Central memory CD8-positive, alpha-beta T cell (primary cell): ENCODE measurements at regions not wholly inside any gene's neighbourhood (a gene's known extent, or its start where the extent isn't known, plus 50 kb on each side); places are given as distances from the start of the nearest gene placed in this dataset.

Source experiments
- ATAC-seq: fragments of 150-1000 bp; cut with Tn5 transposase; replicated peaks from 2 replicates; pipeline ENCODE4 v1.10.0; 2022; ENCODE audit warnings: mild to moderate bottlenecking, moderate FRiP score, moderate number of reproducible peaks; ENCODE audit not compliant: poor library complexity, severe bottlenecking; ENCODE audit errors: extremely low read depth
- DNase-seq, 2 donors: peaks; one replicate each; pipeline ENCODE4 v3.0.0; 2021; ENCODE audit warnings: low spot score in 2 of 2
- H3K27ac Mint-ChIP-seq: one replicate; pipeline ENCODE4 v1.8.0; 2022; ENCODE audit warnings: low read depth, mild to moderate bottlenecking, moderate library complexity, mixed read lengths
- H3K27me3 Mint-ChIP-seq: one replicate; pipeline ENCODE4 v1.8.0; 2022; ENCODE audit warnings: mixed read lengths
- H3K36me3 Mint-ChIP-seq: one replicate; pipeline ENCODE4 v1.8.0; 2022; ENCODE audit warnings: mild to moderate bottlenecking, moderate library complexity, mixed read lengths; ENCODE audit not compliant: insufficient read depth
- H3K4me1 Mint-ChIP-seq: one replicate; pipeline ENCODE4 v1.8.0; 2022; ENCODE audit warnings: mixed read lengths
- H3K4me3 Mint-ChIP-seq: one replicate; pipeline ENCODE4 v1.8.0; 2022; ENCODE audit warnings: mild to moderate bottlenecking, moderate library complexity, mixed read lengths
- H3K9me3 Mint-ChIP-seq: one replicate; pipeline ENCODE4 v1.8.0; 2022; ENCODE audit warnings: mixed read lengths

- H3K27me3 Mint-ChIP-seq: no peaks in the 10 kb centered on the region
- no peaks in the 10 kb centered on the region for H3K36me3 Mint-ChIP-seq
- no peak for ATAC-seq
Observed at GRCh38 chr18:73900106-73900835, 247.4 kb downstream of the FBXO15 start.

GRCh38 chr18:73897517-73897916, 250.1 kb downstream of the FBXO15 start:
- Mint-ChIP-seq H3K27me3 (no peaks in the 10 kb centered on the region), H3K4me1 (no peaks in the 10 kb centered on the region), H3K36me3 (no peaks in the 10 kb centered on the region), H3K27ac (no peak overlapping the region), H3K4me3 (no peak overlapping the region), H3K9me3 (peaks cover 6% of the 10 kb centered on the region)
- ATAC-seq (no peak), DNase-seq (no peak)

More at GRCh38 chr18:73900106-73900835, 247.4 kb downstream of the FBXO15 start:
- Mint-ChIP-seq H3K4me3 (no peak overlapping the region), H3K27ac (no peak overlapping the region), H3K9me3 (peaks cover 6% of the 10 kb centered on the region), H3K4me1 (no peaks in the 10 kb centered on the region)
- no peak for DNase-seq

GRCh38 chr18:73896685-73897084, 250.9 kb downstream of the FBXO15 start:
- Mint-ChIP-seq H3K4me3 (no peak overlapping the region), H3K27ac (no peak overlapping the region), H3K9me3 (peaks cover 6% of the 10 kb centered on the region), H3K4me1 (no peaks in the 10 kb centered on the region), H3K27me3 (no peaks in the 10 kb centered on the region), H3K36me3 (no peaks in the 10 kb centered on the region)
- no peak for DNase-seq
- ATAC-seq: no peak

GRCh38 chr18:73895701-73896100, 251.9 kb downstream of the FBXO15 start:
- H3K36me3 Mint-ChIP-seq: no peaks in the 10 kb centered on the region
- peaks cover 6% of the 10 kb centered on the region for H3K9me3 Mint-ChIP-seq
- H3K4me3 Mint-ChIP-seq: no peak overlapping the region
- no peaks in the 10 kb centered on the region for H3K4me1 Mint-ChIP-seq
- no peaks in the 10 kb centered on the region for H3K27me3 Mint-ChIP-seq
- ATAC-seq (no peak), DNase-seq (no peak)
- no peak overlapping the region for H3K27ac Mint-ChIP-seq

GRCh38 chr18:73893880-73894279, 253.8 kb downstream of the FBXO15 start:
- H3K27me3 Mint-ChIP-seq: no peaks in the 10 kb centered on the region
- no peak overlapping the region for H3K27ac Mint-ChIP-seq
- peaks cover 5% of the 10 kb centered on the region for H3K9me3 Mint-ChIP-seq
- DNase-seq: no peak
- no peak for ATAC-seq
- no peaks in the 10 kb centered on the region for H3K36me3 Mint-ChIP-seq
- no peak overlapping the region for H3K4me3 Mint-ChIP-seq
- H3K4me1 Mint-ChIP-seq: no peaks in the 10 kb centered on the region

GRCh38 chr18:73891572-73892421, 255.8 kb downstream of the FBXO15 start:
- DNase-seq (no peak), ATAC-seq (no peak)
- Mint-ChIP-seq H3K4me3 (no peak overlapping the region), H3K36me3 (no peaks in the 10 kb centered on the region), H3K27ac (no peak overlapping the region), H3K9me3 (no peaks in the 10 kb centered on the region), H3K27me3 (no peaks in the 10 kb centered on the region), H3K4me1 (no peaks in the 10 kb centered on the region)

- Mint-ChIP-seq H3K4me3 (no peak overlapping the region), H3K27me3 (no peaks in the 10 kb centered on the region), H3K4me1 (no peaks in the 10 kb centered on the region), H3K27ac (no peak overlapping the region), H3K9me3 (no peaks in the 10 kb centered on the region), H3K36me3 (no peaks in the 10 kb centered on the region)
- no peak for DNase-seq
- no peak for ATAC-seq
Observed at GRCh38 chr18:73888565-73888964, 259.1 kb downstream of the FBXO15 start.

- ATAC-seq (no peak), DNase-seq (no peak)
- no peaks in the 10 kb centered on the region for H3K36me3 Mint-ChIP-seq
- H3K9me3 Mint-ChIP-seq: no peaks in the 10 kb centered on the region
- H3K4me1 Mint-ChIP-seq: no peaks in the 10 kb centered on the region
- H3K4me3 Mint-ChIP-seq: no peak overlapping the region
- H3K27me3 Mint-ChIP-seq: no peaks in the 10 kb centered on the region
- no peak overlapping the region for H3K27ac Mint-ChIP-seq
Observed at GRCh38 chr18:73887801-73888200, 259.8 kb downstream of the FBXO15 start.

GRCh38 chr18:73884868-73885267, 262.8 kb downstream of the FBXO15 start:
- H3K4me3 Mint-ChIP-seq: no peak overlapping the region
- no peaks in the 10 kb centered on the region for H3K36me3 Mint-ChIP-seq
- no peaks in the 10 kb centered on the region for H3K4me1 Mint-ChIP-seq
- DNase-seq (no peak), ATAC-seq (no peak)
- no peaks in the 10 kb centered on the region for H3K27me3 Mint-ChIP-seq
- no peaks in the 10 kb centered on the region for H3K9me3 Mint-ChIP-seq
- H3K27ac Mint-ChIP-seq: no peak overlapping the region

- Mint-ChIP-seq H3K9me3 (no peaks in the 10 kb centered on the region), H3K36me3 (peaks cover 2% of the 10 kb centered on the region), H3K27me3 (no peaks in the 10 kb centered on the region), H3K27ac (no peak overlapping the region), H3K4me1 (no peaks in the 10 kb centered on the region), H3K4me3 (no peak overlapping the region)
- DNase-seq (no peak), ATAC-seq (no peak)
Observed at GRCh38 chr18:73881396-73881917, 266.2 kb downstream of the FBXO15 start.

GRCh38 chr18:73880387-73880786, 267.2 kb downstream of the FBXO15 start:
- DNase-seq (no peak), ATAC-seq (no peak)
- peaks cover 2% of the 10 kb centered on the region for H3K36me3 Mint-ChIP-seq
- no peaks in the 10 kb centered on the region for H3K9me3 Mint-ChIP-seq
- H3K4me1 Mint-ChIP-seq: no peaks in the 10 kb centered on the region
- H3K4me3 Mint-ChIP-seq: no peak overlapping the region
- H3K27ac Mint-ChIP-seq: no peak overlapping the region
- no peaks in the 10 kb centered on the region for H3K27me3 Mint-ChIP-seq

- no peaks in the 10 kb centered on the region for H3K27me3 Mint-ChIP-seq
Observed at GRCh38 chr18:73879766-73880165, 267.9 kb downstream of the FBXO15 start.

GRCh38 chr18:73879328-73879727, 268.3 kb downstream of the FBXO15 start:
- Mint-ChIP-seq H3K9me3 (no peaks in the 10 kb centered on the region), H3K27ac (no peak overlapping the region), H3K36me3 (peaks cover 2% of the 10 kb centered on the region), H3K27me3 (no peaks in the 10 kb centered on the region), H3K4me3 (no peak overlapping the region), H3K4me1 (no peaks in the 10 kb centered on the region)
- DNase-seq (no peak), ATAC-seq (no peak)

More at GRCh38 chr18:73879766-73880165, 267.9 kb downstream of the FBXO15 start:
- H3K36me3 Mint-ChIP-seq: peaks cover 2% of the 10 kb centered on the region
- H3K4me1 Mint-ChIP-seq: no peaks in the 10 kb centered on the region
- H3K27ac Mint-ChIP-seq: no peak overlapping the region
- no peak overlapping the region for H3K4me3 Mint-ChIP-seq
- ATAC-seq (no peak), DNase-seq (no peak)
- H3K9me3 Mint-ChIP-seq: no peaks in the 10 kb centered on the region
